Stomach (tissue), 8 donors: ENCODE measurements at regions not wholly inside any gene's neighbourhood (a gene's known extent, or its start where the extent isn't known, plus 50 kb on each side); places are given as distances from the start of the nearest gene placed in this dataset.

Experiments used
- DNase-seq, 2 donors: peaks; one replicate each; pipeline versions ENCODE4 v3.0.0 to v3.0.0-alpha.2; 2013 to 2019
- H3K27ac ChIP-seq, 5 donors: fragments of 200-600 bp in 4 of 5; sonication (generic) in 4 of 5; one replicate each; pipeline ENCODE4 v1.5.1; 2013 to 2019; ENCODE audit warnings: mild to moderate bottlenecking in 1 of 5, moderate library complexity in 1 of 5
- H3K27me3 ChIP-seq, 3 donors: fragments of 200-600 bp; sonication (generic); one replicate each; pipeline ENCODE4 v1.5.1; 2017 to 2019; ENCODE audit warnings: mixed run types in 1 of 3
- H3K36me3 ChIP-seq, 4 donors: fragments of 200-600 bp; sonication (generic); 1 replicate in 3 of 4; 2 replicates in 1 of 4; pipeline ENCODE4 v1.5.1; 2016 to 2019
- H3K4me1 ChIP-seq, 4 donors: fragments of 200-600 bp; sonication (generic); one replicate each; pipeline ENCODE4 v1.5.1; 2016 to 2019
- H3K4me3 ChIP-seq, 4 donors: fragments of 200-600 bp; sonication (generic) in 3 of 4; one replicate each; pipeline ENCODE4 v1.5.1; 2016 to 2019; ENCODE audit warnings: mild to moderate bottlenecking in 1 of 4
- H3K9me3 ChIP-seq, 4 donors: fragments of 200-600 bp; sonication (generic); one replicate each; pipeline ENCODE4 v1.5.1; 2016 to 2019
- EP300 ChIP-seq: sonication (generic); formaldehyde crosslinking; IDR thresholded peaks from one replicate; pipeline ENCODE4 v1.6.1; 2017; ENCODE audit warnings: antibody characterized with exemption
- POLR2A ChIP-seq, 4 donors: fragments of 450-650 bp; IDR thresholded peaks; one replicate each; pipeline ENCODE4 v1.6.1; 2016; ENCODE audit warnings: antibody characterized with exemption in 4 of 4, control low read depth in 2 of 4, mild to moderate bottlenecking in 1 of 4, moderate library complexity in 1 of 4
- POLR2AphosphoS5 ChIP-seq, 3 donors: sonication (generic); formaldehyde crosslinking; IDR thresholded peaks; one replicate each; pipeline ENCODE4 v1.6.1; 2016; ENCODE audit warnings: antibody characterized with exemption in 3 of 3
- WGBS, 5 donors: extraction: QIAGEN DNeasy Blood & Tissue Kit in 3 of 5; methylation state at CpG; one replicate each; pipeline versions ENCODE4 v1.1.5 to v1.1.7; 2013 to 2018; 5-methylcytosine and 5-hydroxymethylcytosine counted together
- intact Hi-C: fragments of 100-400 bp; cut with DNase I; formaldehyde crosslinking; loops from one replicate; pipeline ENCODE4 v1.15.1; 2023; ENCODE audit warnings: low total_unique reads
- TF ChIP-seq, protein P1 (sequence below), 7 experiments: fragments of 450-650 bp in 4 of 7; fragments of 200-600 bp in 3 of 7; sonication (generic) in 3 of 7; IDR thresholded peaks; one replicate each; pipeline ENCODE4 v1.5.1; 2016 to 2019; ENCODE audit warnings: antibody characterized with exemption in 7 of 7, control low read depth in 2 of 7, mild to moderate bottlenecking in 1 of 7
- donor health status: healthy with polysubstance abuse.
- donor health status: Bipolar disorder and iron deficiency.
- donor health status: healthy.

- TF ChIP-seq POLR2AphosphoS5 (IDR thresholded peaks at IDR 0.05) (no peak), EP300 (no peak), POLR2A (IDR thresholded peaks at IDR 0.05) (no peak)
- TF ChIP-seq, protein P1, sequence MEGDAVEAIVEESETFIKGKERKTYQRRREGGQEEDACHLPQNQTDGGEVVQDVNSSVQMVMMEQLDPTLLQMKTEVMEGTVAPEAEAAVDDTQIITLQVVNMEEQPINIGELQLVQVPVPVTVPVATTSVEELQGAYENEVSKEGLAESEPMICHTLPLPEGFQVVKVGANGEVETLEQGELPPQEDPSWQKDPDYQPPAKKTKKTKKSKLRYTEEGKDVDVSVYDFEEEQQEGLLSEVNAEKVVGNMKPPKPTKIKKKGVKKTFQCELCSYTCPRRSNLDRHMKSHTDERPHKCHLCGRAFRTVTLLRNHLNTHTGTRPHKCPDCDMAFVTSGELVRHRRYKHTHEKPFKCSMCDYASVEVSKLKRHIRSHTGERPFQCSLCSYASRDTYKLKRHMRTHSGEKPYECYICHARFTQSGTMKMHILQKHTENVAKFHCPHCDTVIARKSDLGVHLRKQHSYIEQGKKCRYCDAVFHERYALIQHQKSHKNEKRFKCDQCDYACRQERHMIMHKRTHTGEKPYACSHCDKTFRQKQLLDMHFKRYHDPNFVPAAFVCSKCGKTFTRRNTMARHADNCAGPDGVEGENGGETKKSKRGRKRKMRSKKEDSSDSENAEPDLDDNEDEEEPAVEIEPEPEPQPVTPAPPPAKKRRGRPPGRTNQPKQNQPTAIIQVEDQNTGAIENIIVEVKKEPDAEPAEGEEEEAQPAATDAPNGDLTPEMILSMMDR (IDR thresholded peaks at IDR 0.05), result no peak
- H3K9me3 ChIP-seq, result no peaks in the 10 kb centered on the region
- intact Hi-C loops, result no loop called here
- DNase-seq, result no peak
- no peaks in the 10 kb centered on the region for H3K36me3 ChIP-seq
- H3K4me3 ChIP-seq, result no peak overlapping the region
- H3K27me3 ChIP-seq, result peaks cover 0 to 35% (median 0%) of the 10 kb centered on the region in 3 donors
- WGBS, 5 donors, result 79 to 89% (median 84%) methylated on average over 16 of the region's 16 CpGs
- no peaks in the 10 kb centered on the region for H3K4me1 ChIP-seq
- no peak overlapping the region for H3K27ac ChIP-seq
Observed at GRCh38 chr10:131021246-131021895, 290.1 kb downstream of the TCERG1L start.

- Histone ChIP-seq H3K9me3 (no peaks in the 10 kb centered on the region), H3K27ac (no peak overlapping the region), H3K4me1 (no peaks in the 10 kb centered on the region), H3K27me3 (peaks cover 0 to 35% (median 0%) of the 10 kb centered on the region in 3 donors), H3K4me3 (no peak overlapping the region), H3K36me3 (no peaks in the 10 kb centered on the region)
- intact Hi-C loops, result no loop called here
- TF ChIP-seq EP300, result no peak
- TF ChIP-seq POLR2AphosphoS5 (IDR thresholded peaks at IDR 0.05), result no peak
- TF ChIP-seq, protein P1 (IDR thresholded peaks at IDR 0.05), result no peak
- no peak for TF ChIP-seq POLR2A (IDR thresholded peaks at IDR 0.05)
- no peak for DNase-seq
- 57 to 80% (median 65%) methylated on average over 4 of the region's 4 CpGs for WGBS, 5 donors
Observed at GRCh38 chr10:131021969-131022368, 289.6 kb downstream of the TCERG1L start.

DNA sequence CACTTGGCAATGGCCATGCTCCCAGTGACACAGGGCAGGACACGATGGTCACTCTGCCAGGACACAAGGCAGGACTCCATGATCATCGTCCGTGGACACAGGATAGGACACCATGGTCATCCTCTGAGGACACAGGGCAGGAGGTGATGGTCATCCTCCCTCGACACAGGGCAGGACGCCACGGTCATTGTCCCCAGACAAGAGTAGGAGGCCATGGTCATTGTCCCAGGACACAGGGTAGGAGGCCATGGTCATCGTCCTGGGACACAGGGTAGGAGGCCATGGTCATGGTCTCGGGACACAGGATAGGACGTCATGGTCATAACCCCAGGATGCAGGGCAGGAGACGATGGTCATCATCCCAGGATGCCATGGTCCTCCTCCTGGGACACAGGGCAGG lies 289.2 kb downstream of the TCERG1L start:
- no peak for DNase-seq
- intact Hi-C loops, result no loop called here
- WGBS, 5 donors, result 79 to 93% (median 89%) methylated on average over 6 to 10 of the region's 10 CpGs

GRCh38 chr10:131022981-131023380 lies 288.5 kb downstream of the TCERG1L start:
- peaks cover 0 to 35% (median 0%) of the 10 kb centered on the region in 3 donors for H3K27me3 ChIP-seq
- no peaks in the 10 kb centered on the region for H3K36me3 ChIP-seq
- no peaks in the 10 kb centered on the region for H3K9me3 ChIP-seq
- WGBS, 5 donors, result 41 to 60% (median 42%) methylated on average over 5 of the region's 5 CpGs
- H3K4me1 ChIP-seq, result no peaks in the 10 kb centered on the region
- no peak overlapping the region for H3K4me3 ChIP-seq
- no peak for TF ChIP-seq EP300
- no peak for DNase-seq
- intact Hi-C loops, result no loop called here
- no peak overlapping the region for H3K27ac ChIP-seq

More for the DNA sequence above, 289.2 kb downstream of the TCERG1L start:
- Histone ChIP-seq H3K27ac (no peak overlapping the region), H3K9me3 (no peaks in the 10 kb centered on the region), H3K36me3 (no peaks in the 10 kb centered on the region), H3K27me3 (peaks cover 0 to 35% (median 0%) of the 10 kb centered on the region in 3 donors), H3K4me1 (no peaks in the 10 kb centered on the region), H3K4me3 (no peak overlapping the region)
- TF ChIP-seq, protein P1 (IDR thresholded peaks at IDR 0.05), result no peak
- no peak for TF ChIP-seq POLR2AphosphoS5 (IDR thresholded peaks at IDR 0.05)
- no peak for TF ChIP-seq EP300
- TF ChIP-seq POLR2A (IDR thresholded peaks at IDR 0.05), result no peak
